Fibroblast of skin of scalp (primary cell): ENCODE measurements at regions not wholly inside any gene's neighbourhood (a gene's known extent, or its start where the extent isn't known, plus 50 kb on each side); places are given as distances from the start of the nearest gene placed in this dataset.
"Not testable (repeated sequence)": the region's sequence is repeated elsewhere in the genome, so short reads cannot be mapped to it uniquely, and the experiment has no call there.

Experiments used
- DNase-seq: peaks from one replicate; pipeline ENCODE4 v3.0.0-alpha.2; 2013

GRCh38 chrY:12212394-12212793, 488.6 kb upstream of the USP9Y start:
- DNase-seq: no peak

GRCh38 chrY:12215564-12216022, 485.4 kb upstream of the USP9Y start:
- no peak for DNase-seq

GRCh38 chrY:12230921-12231320, 470.1 kb upstream of the USP9Y start:
- DNase-seq: no peak

GRCh38 chrY:12236399-12236798, 464.6 kb upstream of the USP9Y start:
- no peak for DNase-seq

GRCh38 chrY:12240326-12240725, 460.7 kb upstream of the USP9Y start:
- DNase-seq: not testable (repeated sequence)

GRCh38 chrY:12244146-12244545, 456.9 kb upstream of the USP9Y start:
- no peak for DNase-seq

GRCh38 chrY:12253756-12254155, 447.3 kb upstream of the USP9Y start:
- no peak for DNase-seq

- no peak for DNase-seq
Observed at GRCh38 chrY:12271162-12271561, 429.9 kb upstream of the USP9Y start.

GRCh38 chrY:12285608-12286007, 415.4 kb upstream of the USP9Y start:
- DNase-seq: no peak

GRCh38 chrY:12288919-12289318, 412.1 kb upstream of the USP9Y start:
- no peak for DNase-seq

GRCh38 chrY:12289415-12289814, 411.6 kb upstream of the USP9Y start:
- no peak for DNase-seq

GRCh38 chrY:12292542-12292941, 408.5 kb upstream of the USP9Y start:
- no peak for DNase-seq

- no peak for DNase-seq
Observed at GRCh38 chrY:12296460-12296859, 404.6 kb upstream of the USP9Y start.

- not testable (repeated sequence) for DNase-seq
Observed at GRCh38 chrY:12299796-12300195, 401.2 kb upstream of the USP9Y start.

- no peak for DNase-seq
Observed at GRCh38 chrY:12303464-12303863, 397.6 kb upstream of the USP9Y start.

GRCh38 chrY:12305456-12305855, 395.6 kb upstream of the USP9Y start:
- DNase-seq: no peak

- no peak for DNase-seq
Observed at GRCh38 chrY:12309212-12309611, 391.8 kb upstream of the USP9Y start.

- DNase-seq: no peak
Observed at GRCh38 chrY:12310832-12311231, 390.2 kb upstream of the USP9Y start.

GRCh38 chrY:12327751-12328150, 373.3 kb upstream of the USP9Y start:
- no peak for DNase-seq

- not testable (repeated sequence) for DNase-seq
Observed at GRCh38 chrY:12331917-12332316, 369.1 kb upstream of the USP9Y start.

GRCh38 chrY:12343211-12343610, 357.8 kb upstream of the USP9Y start:
- no peak for DNase-seq

- DNase-seq: no peak
Observed at GRCh38 chrY:12348181-12348580, 352.9 kb upstream of the USP9Y start.

- DNase-seq: no peak
Observed at GRCh38 chrY:12357204-12357603, 343.8 kb upstream of the USP9Y start.

- no peak for DNase-seq
Observed at GRCh38 chrY:12357655-12358054, 343.4 kb upstream of the USP9Y start.

GRCh38 chrY:12358337-12358736, 342.7 kb upstream of the USP9Y start:
- DNase-seq: no peak

- DNase-seq: no peak
Observed at GRCh38 chrY:12359867-12360266, 341.2 kb upstream of the USP9Y start.
